ENCODE measurements at regions not wholly inside any gene's neighbourhood (a gene's known extent, or its start where the extent isn't known, plus 50 kb on each side); places are given as distances from the start of the nearest gene placed in this dataset.

DNA sequence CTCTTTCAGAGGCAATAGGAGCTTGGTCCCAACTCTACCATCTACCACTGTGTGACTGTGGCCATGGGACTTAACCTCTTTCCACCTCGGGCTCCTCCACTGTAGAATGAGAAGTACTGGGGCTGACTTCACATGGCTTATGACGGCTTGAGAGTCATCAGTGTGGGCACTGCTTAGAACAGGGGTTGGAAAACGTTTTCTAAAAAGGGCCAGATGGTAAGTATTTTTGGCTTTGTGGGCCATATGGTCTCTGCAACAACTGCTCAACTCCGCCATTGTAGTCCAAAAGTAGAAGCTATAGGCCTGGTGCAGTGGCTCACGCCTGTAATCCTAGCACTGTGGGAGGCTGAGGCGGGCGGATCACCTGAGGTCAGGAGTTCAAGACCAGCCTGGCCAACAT, 69.2 kb upstream of the LTA4H start:
- H3K4me1 ChIP-seq (ENCODE audit: control insufficient read depth, insufficient read depth, low read length) = no peaks in the 10 kb centered on the region
- H3K36me3 ChIP-seq (ENCODE audit: control insufficient read depth in 2 of 2, insufficient read depth in 1 of 2, low read length in 2 of 2) = no peaks in the 10 kb centered on the region
- H3K9me3 ChIP-seq (ENCODE audit: control insufficient read depth, insufficient read depth, low read depth, low read length) = no peaks in the 10 kb centered on the region
- ChIA-PET POLR2A (no interaction called here), CTCF (no interaction called here)
- no peak overlapping the region for H3K27ac ChIP-seq (ENCODE audit: extremely low read depth, low read depth, low read length)
- no peak for TF ChIP-seq ZBTB20 (tag by site-specific recombination; IDR thresholded peaks at IDR 0.05)
- TF ChIP-seq ZNF707 (tag by site-specific recombination; IDR thresholded peaks at IDR 0.05) = no peak
- no peak for TF ChIP-seq ZNF664 (tag by site-specific recombination; IDR thresholded peaks at IDR 0.05)
- no peak for TF ChIP-seq ZNF747 (tag by site-specific recombination; IDR thresholded peaks at IDR 0.05)
- no peak for TF ChIP-seq ZNF596 (tag by site-specific recombination; IDR thresholded peaks at IDR 0.05)
- TF ChIP-seq SP3 (tag by site-specific recombination; IDR thresholded peaks at IDR 0.05) = no peak
- TF ChIP-seq, protein P1, sequence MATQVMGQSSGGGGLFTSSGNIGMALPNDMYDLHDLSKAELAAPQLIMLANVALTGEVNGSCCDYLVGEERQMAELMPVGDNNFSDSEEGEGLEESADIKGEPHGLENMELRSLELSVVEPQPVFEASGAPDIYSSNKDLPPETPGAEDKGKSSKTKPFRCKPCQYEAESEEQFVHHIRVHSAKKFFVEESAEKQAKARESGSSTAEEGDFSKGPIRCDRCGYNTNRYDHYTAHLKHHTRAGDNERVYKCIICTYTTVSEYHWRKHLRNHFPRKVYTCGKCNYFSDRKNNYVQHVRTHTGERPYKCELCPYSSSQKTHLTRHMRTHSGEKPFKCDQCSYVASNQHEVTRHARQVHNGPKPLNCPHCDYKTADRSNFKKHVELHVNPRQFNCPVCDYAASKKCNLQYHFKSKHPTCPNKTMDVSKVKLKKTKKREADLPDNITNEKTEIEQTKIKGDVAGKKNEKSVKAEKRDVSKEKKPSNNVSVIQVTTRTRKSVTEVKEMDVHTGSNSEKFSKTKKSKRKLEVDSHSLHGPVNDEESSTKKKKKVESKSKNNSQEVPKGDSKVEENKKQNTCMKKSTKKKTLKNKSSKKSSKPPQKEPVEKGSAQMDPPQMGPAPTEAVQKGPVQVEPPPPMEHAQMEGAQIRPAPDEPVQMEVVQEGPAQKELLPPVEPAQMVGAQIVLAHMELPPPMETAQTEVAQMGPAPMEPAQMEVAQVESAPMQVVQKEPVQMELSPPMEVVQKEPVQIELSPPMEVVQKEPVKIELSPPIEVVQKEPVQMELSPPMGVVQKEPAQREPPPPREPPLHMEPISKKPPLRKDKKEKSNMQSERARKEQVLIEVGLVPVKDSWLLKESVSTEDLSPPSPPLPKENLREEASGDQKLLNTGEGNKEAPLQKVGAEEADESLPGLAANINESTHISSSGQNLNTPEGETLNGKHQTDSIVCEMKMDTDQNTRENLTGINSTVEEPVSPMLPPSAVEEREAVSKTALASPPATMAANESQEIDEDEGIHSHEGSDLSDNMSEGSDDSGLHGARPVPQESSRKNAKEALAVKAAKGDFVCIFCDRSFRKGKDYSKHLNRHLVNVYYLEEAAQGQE (tag by site-specific recombination; IDR thresholded peaks at IDR 0.05) = no peak
- TF ChIP-seq HOXD13 (CRISPR knock-in tag; IDR thresholded peaks at IDR 0.05; ENCODE audit: borderline replicate concordance) = no peak
- no peak for TF ChIP-seq ZNF121 (tag by site-specific recombination; IDR thresholded peaks at IDR 0.05)
- TF ChIP-seq, protein P2, sequence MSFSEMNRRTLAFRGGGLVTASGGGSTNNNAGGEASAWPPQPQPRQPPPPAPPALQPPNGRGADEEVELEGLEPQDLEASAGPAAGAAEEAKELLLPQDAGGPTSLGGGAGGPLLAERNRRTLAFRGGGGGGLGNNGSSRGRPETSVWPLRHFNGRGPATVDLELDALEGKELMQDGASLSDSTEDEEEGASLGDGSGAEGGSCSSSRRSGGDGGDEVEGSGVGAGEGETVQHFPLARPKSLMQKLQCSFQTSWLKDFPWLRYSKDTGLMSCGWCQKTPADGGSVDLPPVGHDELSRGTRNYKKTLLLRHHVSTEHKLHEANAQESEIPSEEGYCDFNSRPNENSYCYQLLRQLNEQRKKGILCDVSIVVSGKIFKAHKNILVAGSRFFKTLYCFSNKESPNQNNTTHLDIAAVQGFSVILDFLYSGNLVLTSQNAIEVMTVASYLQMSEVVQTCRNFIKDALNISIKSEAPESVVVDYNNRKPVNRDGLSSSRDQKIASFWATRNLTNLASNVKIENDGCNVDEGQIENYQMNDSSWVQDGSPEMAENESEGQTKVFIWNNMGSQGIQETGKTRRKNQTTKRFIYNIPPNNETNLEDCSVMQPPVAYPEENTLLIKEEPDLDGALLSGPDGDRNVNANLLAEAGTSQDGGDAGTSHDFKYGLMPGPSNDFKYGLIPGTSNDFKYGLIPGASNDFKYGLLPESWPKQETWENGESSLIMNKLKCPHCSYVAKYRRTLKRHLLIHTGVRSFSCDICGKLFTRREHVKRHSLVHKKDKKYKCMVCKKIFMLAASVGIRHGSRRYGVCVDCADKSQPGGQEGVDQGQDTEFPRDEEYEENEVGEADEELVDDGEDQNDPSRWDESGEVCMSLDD (tag by site-specific recombination; IDR thresholded peaks at IDR 0.05) = no peak
- no peak for TF ChIP-seq ZNF214 (tag by site-specific recombination; IDR thresholded peaks at IDR 0.05; ENCODE audit: borderline replicate concordance)
- TF ChIP-seq ZNF548 (tag by site-specific recombination; IDR thresholded peaks at IDR 0.05) = no peak
- no peak for TF ChIP-seq ZNF10 (tag by site-specific recombination; IDR thresholded peaks at IDR 0.05)
- no peak for TF ChIP-seq OSR2 (tag by site-specific recombination; IDR thresholded peaks at IDR 0.05)
- no peak for TF ChIP-seq ZNF202 (tag by site-specific recombination; IDR thresholded peaks at IDR 0.05; ENCODE audit: borderline replicate concordance)
- TF ChIP-seq ZNF140 (tag by site-specific recombination; IDR thresholded peaks at IDR 0.05) = no peak
- TF ChIP-seq, protein P3, sequence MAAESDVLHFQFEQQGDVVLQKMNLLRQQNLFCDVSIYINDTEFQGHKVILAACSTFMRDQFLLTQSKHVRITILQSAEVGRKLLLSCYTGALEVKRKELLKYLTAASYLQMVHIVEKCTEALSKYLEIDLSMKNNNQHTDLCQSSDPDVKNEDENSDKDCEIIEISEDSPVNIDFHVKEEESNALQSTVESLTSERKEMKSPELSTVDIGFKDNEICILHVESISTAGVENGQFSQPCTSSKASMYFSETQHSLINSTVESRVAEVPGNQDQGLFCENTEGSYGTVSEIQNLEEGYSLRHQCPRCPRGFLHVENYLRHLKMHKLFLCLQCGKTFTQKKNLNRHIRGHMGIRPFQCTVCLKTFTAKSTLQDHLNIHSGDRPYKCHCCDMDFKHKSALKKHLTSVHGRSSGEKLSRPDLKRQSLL (tag by site-specific recombination; IDR thresholded peaks at IDR 0.05) = no peak
- no peak for TF ChIP-seq BCL11A (tag by site-specific recombination; IDR thresholded peaks at IDR 0.05; ENCODE audit: low read depth)
- TF ChIP-seq ZNF155 (tag by site-specific recombination; IDR thresholded peaks at IDR 0.05) = no peak
- TF ChIP-seq ZNF677 (tag by site-specific recombination; IDR thresholded peaks at IDR 0.05) = no peak
- no peak overlapping the region for H3K4me3 ChIP-seq (ENCODE audit: low read depth, low read length)

DNA sequence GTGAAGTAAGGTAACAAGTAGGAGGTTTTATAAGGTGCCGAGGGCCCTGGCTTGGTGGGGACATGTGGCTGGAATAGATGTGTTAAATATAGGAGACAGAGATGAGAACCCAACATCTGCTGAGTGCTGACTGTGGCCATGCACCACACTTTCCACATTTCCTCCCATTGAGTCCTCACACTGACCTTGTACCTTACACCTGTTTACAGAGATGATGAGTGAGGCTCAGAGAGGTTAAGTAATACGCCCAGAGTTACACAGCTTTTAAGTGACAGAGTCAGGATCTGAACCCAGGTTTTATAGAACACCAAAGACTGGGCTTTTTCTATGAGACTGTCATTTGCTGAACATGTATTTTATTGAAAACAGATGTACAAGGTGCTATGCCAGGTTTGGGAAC, 70.8 kb upstream of the LTA4H start:
- Histone ChIP-seq H3K27ac (ENCODE audit: extremely low read depth, low read depth, low read length) (no peak overlapping the region), H3K36me3 (ENCODE audit: control insufficient read depth in 2 of 2, insufficient read depth in 1 of 2, low read length in 2 of 2) (no peaks in the 10 kb centered on the region), H3K4me1 (ENCODE audit: control insufficient read depth, insufficient read depth, low read length) (no peaks in the 10 kb centered on the region), H3K4me3 (ENCODE audit: low read depth, low read length) (no peak overlapping the region), H3K9me3 (ENCODE audit: control insufficient read depth, insufficient read depth, low read depth, low read length) (no peaks in the 10 kb centered on the region)
- CTCF ChIA-PET = no interaction called here
- POLR2A ChIA-PET = no interaction called here
- TF ChIP-seq, protein P4, sequence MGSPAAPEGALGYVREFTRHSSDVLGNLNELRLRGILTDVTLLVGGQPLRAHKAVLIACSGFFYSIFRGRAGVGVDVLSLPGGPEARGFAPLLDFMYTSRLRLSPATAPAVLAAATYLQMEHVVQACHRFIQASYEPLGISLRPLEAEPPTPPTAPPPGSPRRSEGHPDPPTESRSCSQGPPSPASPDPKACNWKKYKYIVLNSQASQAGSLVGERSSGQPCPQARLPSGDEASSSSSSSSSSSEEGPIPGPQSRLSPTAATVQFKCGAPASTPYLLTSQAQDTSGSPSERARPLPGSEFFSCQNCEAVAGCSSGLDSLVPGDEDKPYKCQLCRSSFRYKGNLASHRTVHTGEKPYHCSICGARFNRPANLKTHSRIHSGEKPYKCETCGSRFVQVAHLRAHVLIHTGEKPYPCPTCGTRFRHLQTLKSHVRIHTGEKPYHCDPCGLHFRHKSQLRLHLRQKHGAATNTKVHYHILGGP (tag by site-specific recombination; IDR thresholded peaks at IDR 0.05) = no peak
- TF ChIP-seq ZNF768 (tag by site-specific recombination; IDR thresholded peaks at IDR 0.05) = 0 out of 2 replicates have a peak, but pooled peaks have one; percentile 8
- TF ChIP-seq, protein P5, sequence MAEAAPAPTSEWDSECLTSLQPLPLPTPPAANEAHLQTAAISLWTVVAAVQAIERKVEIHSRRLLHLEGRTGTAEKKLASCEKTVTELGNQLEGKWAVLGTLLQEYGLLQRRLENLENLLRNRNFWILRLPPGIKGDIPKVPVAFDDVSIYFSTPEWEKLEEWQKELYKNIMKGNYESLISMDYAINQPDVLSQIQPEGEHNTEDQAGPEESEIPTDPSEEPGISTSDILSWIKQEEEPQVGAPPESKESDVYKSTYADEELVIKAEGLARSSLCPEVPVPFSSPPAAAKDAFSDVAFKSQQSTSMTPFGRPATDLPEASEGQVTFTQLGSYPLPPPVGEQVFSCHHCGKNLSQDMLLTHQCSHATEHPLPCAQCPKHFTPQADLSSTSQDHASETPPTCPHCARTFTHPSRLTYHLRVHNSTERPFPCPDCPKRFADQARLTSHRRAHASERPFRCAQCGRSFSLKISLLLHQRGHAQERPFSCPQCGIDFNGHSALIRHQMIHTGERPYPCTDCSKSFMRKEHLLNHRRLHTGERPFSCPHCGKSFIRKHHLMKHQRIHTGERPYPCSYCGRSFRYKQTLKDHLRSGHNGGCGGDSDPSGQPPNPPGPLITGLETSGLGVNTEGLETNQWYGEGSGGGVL (tag by site-specific recombination; IDR thresholded peaks at IDR 0.05) = no peak
